ENCODE measurements at regions not wholly inside any gene's neighbourhood (a gene's known extent, or its start where the extent isn't known, plus 50 kb on each side); places are given as distances from the start of the nearest gene placed in this dataset.
A peak's percentile ranks its signal among the peaks of the same experiment; 100 is the strongest.

DNA sequence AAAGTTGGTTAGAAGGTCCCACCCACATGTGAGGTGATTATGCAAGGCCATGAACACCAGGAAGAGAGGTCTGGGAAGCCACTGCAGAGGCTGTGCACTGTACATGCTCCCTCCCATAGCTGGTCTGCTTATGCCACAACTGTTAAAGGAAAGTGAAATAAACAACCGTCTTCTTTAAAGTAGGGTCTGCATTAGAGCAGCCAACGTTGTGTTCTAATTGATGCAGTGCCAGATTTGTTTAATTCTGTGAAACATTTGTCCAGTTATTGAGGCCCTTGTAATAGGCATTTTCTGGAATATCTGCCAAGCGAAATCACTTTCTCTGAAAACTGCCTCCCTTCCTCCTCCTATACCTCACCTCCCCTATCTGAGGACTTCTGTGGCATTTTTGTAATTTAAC, 224.0 kb upstream of the LNX1 start:
- DNase-seq (ENCODE audit: insufficient read length, low spot score) (no peak), FAIRE-seq (no peak)
- TF ChIP-seq, protein P1, sequence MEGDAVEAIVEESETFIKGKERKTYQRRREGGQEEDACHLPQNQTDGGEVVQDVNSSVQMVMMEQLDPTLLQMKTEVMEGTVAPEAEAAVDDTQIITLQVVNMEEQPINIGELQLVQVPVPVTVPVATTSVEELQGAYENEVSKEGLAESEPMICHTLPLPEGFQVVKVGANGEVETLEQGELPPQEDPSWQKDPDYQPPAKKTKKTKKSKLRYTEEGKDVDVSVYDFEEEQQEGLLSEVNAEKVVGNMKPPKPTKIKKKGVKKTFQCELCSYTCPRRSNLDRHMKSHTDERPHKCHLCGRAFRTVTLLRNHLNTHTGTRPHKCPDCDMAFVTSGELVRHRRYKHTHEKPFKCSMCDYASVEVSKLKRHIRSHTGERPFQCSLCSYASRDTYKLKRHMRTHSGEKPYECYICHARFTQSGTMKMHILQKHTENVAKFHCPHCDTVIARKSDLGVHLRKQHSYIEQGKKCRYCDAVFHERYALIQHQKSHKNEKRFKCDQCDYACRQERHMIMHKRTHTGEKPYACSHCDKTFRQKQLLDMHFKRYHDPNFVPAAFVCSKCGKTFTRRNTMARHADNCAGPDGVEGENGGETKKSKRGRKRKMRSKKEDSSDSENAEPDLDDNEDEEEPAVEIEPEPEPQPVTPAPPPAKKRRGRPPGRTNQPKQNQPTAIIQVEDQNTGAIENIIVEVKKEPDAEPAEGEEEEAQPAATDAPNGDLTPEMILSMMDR (IDR thresholded peaks at IDR 0.05; ENCODE audit: insufficient read depth, missing control alignments), result no peak

DNA sequence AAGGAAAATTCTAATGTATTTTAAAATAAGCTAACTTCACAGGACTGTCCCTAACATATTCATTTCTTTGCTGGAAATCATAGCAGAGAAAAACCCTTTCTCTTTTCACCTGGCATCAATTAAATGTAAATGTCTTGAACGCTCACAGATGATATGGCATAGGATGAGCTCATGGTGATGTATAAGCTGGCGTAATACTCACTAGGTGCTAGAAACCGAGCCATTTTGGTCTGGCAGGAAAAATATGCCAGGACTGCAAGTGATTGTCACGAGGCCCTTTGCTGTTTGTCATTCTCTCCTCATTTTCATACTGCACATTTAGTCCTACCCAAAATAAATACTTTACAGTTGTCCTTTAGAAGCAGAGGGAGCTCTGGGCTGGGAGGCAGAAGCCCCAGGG, 222.7 kb upstream of the LNX1 start:
- FAIRE-seq, result no peak
- DNase-seq (ENCODE audit: insufficient read length, low spot score), result no peak
- TF ChIP-seq, protein P1 (IDR thresholded peaks at IDR 0.05; ENCODE audit: insufficient read depth, missing control alignments), result no peak

DNA sequence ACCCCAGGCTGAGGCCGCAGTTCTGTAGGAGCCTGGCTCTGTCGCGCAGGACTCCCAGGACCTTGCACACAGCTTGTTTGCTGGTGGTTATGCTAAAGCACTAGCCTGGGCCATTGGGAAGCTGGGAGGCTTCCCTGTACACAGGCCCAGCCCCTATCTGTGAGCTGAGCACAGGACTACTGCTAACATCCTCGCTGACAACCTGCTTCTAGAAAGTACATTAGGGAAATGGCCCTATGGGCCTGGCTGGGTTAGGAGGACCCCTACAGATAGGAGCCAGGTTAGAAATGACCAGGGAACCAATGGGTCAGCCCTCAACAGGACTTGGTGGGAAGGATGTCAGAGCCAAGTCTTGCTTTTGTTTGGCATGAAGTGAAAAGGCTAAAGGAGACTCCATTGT, 219.4 kb upstream of the LNX1 start:
- TF ChIP-seq, protein P1 (IDR thresholded peaks at IDR 0.05; ENCODE audit: insufficient read depth, missing control alignments), result no peak
- FAIRE-seq (no peak), DNase-seq (ENCODE audit: insufficient read length, low spot score) (no peak)

DNA sequence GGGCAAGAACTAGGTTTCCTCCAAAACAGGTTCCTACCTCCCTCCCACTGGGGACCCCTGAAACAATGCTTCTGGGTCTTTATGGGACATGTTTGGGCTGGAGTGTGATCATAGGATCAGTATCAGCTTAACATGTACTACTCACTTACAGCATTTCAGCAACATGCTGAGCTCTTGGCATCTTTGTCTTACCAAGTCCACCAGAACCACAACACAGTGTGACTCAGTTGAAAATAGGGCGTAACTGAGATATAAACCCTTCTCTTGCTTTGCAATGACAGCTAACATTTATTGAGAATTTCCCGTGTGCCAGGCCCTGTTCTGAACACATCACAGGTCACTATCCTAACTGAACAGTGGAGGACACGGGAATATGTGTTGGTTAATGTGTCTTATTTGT, 218.5 kb upstream of the LNX1 start:
- no peak for FAIRE-seq
- TF ChIP-seq, protein P1 (IDR thresholded peaks at IDR 0.05; ENCODE audit: insufficient read depth, missing control alignments), result no peak

DNA sequence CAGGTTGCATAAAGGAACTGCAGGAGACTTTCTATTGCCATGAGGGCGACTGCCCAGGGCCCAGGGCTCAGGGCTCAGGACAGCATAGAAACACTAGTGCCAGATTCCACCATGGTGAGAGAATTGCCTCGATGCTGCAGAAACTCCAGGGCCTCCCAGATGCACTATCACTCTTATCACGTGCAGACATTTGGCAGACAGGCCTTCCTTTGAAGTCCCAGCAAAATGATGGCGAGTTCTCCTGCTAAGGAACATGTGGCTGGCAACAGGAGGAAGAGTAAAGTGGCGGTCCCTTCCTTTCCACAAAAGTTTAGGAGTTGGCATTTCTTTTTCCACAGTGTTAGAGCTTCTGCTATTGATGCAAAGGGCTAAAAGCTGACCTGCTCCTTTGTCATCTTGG, 214.0 kb upstream of the LNX1 start:
- no peak for DNase-seq (ENCODE audit: insufficient read length, low spot score)
- TF ChIP-seq, protein P1 (IDR thresholded peaks at IDR 0.05; ENCODE audit: insufficient read depth, missing control alignments), result no peak
- no peak for FAIRE-seq

More for the DNA sequence above, 218.5 kb upstream of the LNX1 start:
- no peak for DNase-seq (ENCODE audit: insufficient read length, low spot score)

DNA sequence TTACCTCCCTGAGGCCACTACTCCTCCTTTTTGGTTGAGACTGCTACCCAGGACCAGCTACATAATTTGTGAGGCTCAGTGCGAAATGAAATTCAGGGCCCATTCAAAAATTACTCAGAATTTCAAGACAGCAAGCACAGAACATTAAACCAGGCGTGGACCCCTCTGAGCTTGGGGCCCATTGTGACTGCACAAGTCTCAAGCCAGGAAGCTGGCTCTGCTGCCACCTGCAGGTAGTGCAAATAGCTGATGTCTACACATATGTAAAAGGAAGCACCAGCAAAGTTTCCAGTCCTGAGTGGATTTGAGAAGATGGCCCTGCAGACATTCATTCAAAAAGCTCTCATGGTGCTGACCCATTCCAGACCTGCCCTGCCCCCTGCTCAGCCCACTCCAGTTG, 213.4 kb upstream of the LNX1 start:
- DNase-seq (ENCODE audit: insufficient read length, low spot score) (no peak), FAIRE-seq (no peak)
- TF ChIP-seq, protein P1 (IDR thresholded peaks at IDR 0.05; ENCODE audit: insufficient read depth, missing control alignments), result peak; percentile 28

DNA sequence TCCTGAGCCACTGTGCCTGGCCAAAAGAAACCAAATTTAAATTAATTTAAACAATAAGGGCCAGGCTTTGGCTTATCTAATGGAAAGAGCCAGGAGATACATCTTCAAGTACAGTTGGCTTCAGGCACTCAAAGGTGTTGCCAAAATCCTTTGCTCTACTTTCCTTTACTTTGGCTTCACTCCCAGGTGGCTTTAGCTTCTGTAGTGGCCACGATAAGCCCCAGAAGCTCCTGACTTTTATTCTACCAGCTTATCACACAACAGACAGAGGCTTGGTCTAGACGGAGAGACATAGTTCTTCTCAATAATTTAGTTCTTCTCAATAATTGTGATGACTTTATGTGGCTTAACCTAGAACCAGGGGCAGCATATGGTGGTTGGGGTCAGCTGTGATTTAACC, 211.2 kb upstream of the LNX1 start:
- FAIRE-seq (no peak), DNase-seq (ENCODE audit: insufficient read length, low spot score) (no peak)
- TF ChIP-seq, protein P1 (IDR thresholded peaks at IDR 0.05; ENCODE audit: insufficient read depth, missing control alignments), result no peak

Data from D721Med (cell line).